ENCODE measurements at regions not wholly inside any gene's neighbourhood (a gene's known extent, or its start where the extent isn't known, plus 50 kb on each side); places are given as distances from the start of the nearest gene placed in this dataset.
"Not testable (repeated sequence)": the region's sequence is repeated elsewhere in the genome, so short reads cannot be mapped to it uniquely, and the experiment has no call there.

DNA sequence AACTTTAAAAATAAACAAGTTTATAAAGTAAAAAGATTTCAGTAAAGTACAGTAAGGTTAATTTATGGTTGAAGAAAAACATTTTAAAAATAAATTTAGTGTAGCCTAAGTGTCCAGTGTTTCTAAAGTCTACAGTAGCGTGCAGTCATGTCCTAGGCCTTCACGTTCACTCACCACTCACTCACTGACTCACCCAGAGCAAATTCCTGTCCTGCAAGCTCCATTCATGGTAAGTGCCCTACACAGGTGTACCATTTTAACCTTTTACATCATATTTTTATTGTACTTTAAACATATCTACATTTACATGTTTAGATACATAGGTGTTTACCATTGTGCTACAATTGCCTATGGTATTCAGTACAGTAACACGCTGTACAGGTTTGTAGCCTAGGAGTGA is 81.4 kb downstream of the PRL start:
- H3K4me1 Mint-ChIP-seq; H3K4me3 Mint-ChIP-seq; H3K27ac Mint-ChIP-seq; H3K36me3 Mint-ChIP-seq; H3K9me3 Mint-ChIP-seq; DNase-seq; H3K27me3 Mint-ChIP-seq (ENCODE audit: low read depth in 3 of 3): not testable (repeated sequence)

DNA sequence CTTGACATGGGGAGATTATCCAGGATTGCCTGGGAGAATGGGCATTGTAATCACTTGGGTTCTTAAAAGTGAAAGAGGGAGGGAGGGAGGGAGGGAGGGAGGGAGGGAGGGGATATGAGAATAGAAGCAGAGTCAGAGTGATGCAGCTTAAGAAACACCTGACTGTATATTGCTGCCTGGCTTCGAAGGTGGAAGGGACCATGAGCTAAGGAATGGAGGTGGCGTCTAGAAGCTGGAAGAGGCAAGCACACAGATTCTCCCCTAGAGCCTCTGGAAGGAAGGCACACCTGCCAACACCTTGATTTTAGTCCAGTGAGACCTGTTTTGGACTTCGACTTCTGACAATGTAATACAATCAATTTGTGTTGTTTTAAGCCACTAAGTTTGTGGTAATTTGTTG is 78.4 kb downstream of the PRL start:
- DNase-seq = no peak

DNA sequence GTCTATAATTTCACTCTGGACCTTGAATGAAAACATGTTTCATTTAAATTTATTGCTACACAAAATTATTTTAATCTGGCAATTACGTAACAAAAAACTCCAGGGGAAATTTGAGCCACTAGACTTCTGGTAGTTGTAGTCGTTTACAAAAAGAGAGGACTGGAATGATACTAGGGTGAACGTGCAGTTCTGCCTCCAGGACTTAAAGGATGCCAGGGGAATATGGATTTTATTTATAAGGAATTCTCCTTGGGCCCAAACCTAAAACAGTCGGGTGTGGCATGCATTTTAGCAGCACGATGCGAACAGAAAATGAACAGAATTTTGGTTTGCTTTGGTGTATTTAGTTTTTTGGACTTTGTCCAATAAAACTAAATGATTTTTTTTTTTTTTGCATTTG is 76.9 kb downstream of the PRL start:
- no peak for DNase-seq
- peaks cover 0 to 8% (median 0%) of the 10 kb centered on the region in 6 donors for H3K9me3 Mint-ChIP-seq
- no peak overlapping the region for H3K4me3 Mint-ChIP-seq
- no peaks in the 10 kb centered on the region for H3K4me1 Mint-ChIP-seq
- no peak overlapping the region for H3K27ac Mint-ChIP-seq
- H3K27me3 Mint-ChIP-seq (ENCODE audit: low read depth in 3 of 3) = no peaks in the 10 kb centered on the region
- no peaks in the 10 kb centered on the region for H3K36me3 Mint-ChIP-seq

More for the DNA sequence above, 78.4 kb downstream of the PRL start:
- no peaks in the 10 kb centered on the region for H3K4me1 Mint-ChIP-seq
- H3K4me3 Mint-ChIP-seq = no peak overlapping the region
- H3K9me3 Mint-ChIP-seq = peaks cover 0 to 8% (median 0%) of the 10 kb centered on the region in 6 donors
- H3K36me3 Mint-ChIP-seq = no peaks in the 10 kb centered on the region
- no peak overlapping the region for H3K27ac Mint-ChIP-seq
- no peaks in the 10 kb centered on the region for H3K27me3 Mint-ChIP-seq (ENCODE audit: low read depth in 3 of 3)

DNA sequence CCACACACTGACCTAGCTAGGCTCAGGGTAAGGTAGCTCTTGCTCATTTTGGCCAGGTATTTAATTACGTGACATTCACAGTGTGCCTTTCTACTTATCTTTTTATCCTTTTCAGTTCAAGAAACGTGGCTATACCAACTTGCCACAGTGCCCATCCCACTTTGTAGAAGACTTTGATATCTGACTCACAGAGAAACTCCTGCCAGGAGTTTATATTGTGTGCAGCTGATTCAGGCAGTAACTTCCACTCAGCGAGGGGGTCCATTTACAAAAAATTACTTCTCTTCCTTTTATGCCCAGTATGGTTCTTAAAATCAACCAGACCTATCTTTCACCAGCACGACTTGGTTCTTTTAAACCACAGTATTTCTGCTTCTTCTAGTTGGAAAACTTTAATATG is 75.6 kb downstream of the PRL start:
- no peak overlapping the region for H3K27ac Mint-ChIP-seq
- no peak for DNase-seq
- H3K36me3 Mint-ChIP-seq = no peaks in the 10 kb centered on the region
- H3K9me3 Mint-ChIP-seq = peaks cover 0 to 8% (median 0%) of the 10 kb centered on the region in 6 donors
- no peak overlapping the region for H3K4me3 Mint-ChIP-seq
- H3K27me3 Mint-ChIP-seq (ENCODE audit: low read depth in 3 of 3) = no peaks in the 10 kb centered on the region
- H3K4me1 Mint-ChIP-seq = no peaks in the 10 kb centered on the region

DNA sequence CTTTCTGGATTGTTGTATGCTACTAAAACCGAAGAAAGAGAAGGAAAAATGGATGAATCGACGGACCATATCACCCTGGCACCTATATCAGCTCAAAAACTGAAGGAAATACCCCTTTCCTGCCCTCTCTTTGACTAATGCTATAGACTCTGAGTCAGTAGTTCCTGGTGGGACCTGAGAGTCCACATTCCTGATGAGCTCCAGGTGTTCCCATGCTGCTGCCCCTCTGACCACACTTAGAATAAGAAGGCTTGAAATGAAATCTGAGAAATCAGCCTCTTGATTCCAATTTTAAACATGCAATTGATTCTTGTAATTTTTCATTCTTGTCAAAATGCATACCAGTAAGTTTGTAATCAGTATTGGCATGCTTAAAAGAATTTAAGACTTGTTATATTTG is 75.2 kb downstream of the PRL start:
- H3K4me1 Mint-ChIP-seq = no peaks in the 10 kb centered on the region
- no peak overlapping the region for H3K27ac Mint-ChIP-seq
- no peak overlapping the region for H3K4me3 Mint-ChIP-seq
- no peaks in the 10 kb centered on the region for H3K27me3 Mint-ChIP-seq (ENCODE audit: low read depth in 3 of 3)
- no peak for DNase-seq
- peaks cover 0 to 8% (median 0%) of the 10 kb centered on the region in 6 donors for H3K9me3 Mint-ChIP-seq
- no peaks in the 10 kb centered on the region for H3K36me3 Mint-ChIP-seq

DNA sequence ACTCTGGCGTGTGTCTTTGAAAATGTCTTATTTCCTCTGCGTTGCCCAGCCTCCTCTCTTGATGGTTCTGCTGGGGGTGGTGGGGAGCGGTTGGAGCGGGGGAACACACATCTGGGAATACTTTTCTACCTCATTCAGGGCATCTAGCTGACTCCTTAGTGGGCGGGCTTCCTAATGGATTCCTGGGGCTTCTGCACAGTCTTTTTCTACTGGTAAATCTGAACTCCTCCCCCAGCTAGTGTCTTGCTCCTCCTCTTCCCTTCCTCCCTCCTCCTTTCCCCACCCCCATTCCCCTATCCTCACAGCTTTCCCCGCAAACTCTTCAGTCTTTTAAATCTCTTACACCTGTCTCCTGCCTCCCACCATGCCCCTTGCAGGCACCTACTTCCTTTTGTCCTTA is 74.4 kb downstream of the PRL start:
- no peak overlapping the region for H3K4me3 Mint-ChIP-seq
- no peaks in the 10 kb centered on the region for H3K36me3 Mint-ChIP-seq
- no peak for DNase-seq
- peaks cover 0 to 8% (median 0%) of the 10 kb centered on the region in 6 donors for H3K9me3 Mint-ChIP-seq
- H3K27me3 Mint-ChIP-seq (ENCODE audit: low read depth in 3 of 3) = no peaks in the 10 kb centered on the region
- H3K4me1 Mint-ChIP-seq = no peaks in the 10 kb centered on the region
- H3K27ac Mint-ChIP-seq = no peak overlapping the region

DNA sequence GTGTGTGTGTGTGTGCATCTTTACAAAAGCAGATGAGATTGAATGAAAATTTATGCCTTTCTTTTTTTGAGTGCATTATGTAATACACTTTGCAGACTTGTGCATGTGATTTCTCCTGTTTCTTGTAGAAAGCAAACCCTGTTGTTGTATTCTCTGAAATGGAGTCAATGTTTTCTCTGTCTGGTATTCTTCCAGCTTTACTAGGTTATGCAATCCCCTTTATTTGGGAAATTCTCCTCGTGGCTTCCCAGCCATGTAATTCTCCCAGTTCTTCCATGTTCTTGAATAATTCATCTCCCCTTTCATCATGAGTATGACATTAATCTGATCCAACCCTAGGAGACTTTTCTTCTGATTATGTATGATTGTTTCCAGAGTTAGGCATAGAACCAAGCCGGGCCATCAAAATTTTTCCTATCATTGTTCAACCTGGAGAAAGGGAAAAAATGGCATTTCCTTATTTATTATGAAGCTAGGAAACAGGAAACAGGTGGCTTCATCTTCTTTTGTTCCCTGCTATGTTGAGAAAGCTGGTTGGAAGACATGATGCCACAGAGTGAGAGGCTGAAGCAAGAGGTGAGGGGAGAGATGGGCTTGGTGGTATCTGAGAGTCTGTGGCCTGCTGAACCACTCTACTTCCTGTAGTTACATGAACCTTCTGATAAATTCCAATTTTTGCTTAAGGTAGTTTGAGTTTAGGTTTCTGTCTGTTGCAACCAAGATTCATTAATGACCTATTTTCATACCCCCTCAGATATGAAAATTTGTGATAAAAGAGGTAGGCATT is 68.8 kb downstream of the PRL start:
- Mint-ChIP-seq H3K4me3 (no peak overlapping the region), H3K36me3 (no peaks in the 10 kb centered on the region), H3K4me1 (no peaks in the 10 kb centered on the region), H3K27me3 (ENCODE audit: low read depth in 3 of 3) (peaks cover 0 to 2% (median 2%) of the 10 kb centered on the region in 3 donors), H3K27ac (no peak overlapping the region), H3K9me3 (peaks cover 0 to 7% (median 0%) of the 10 kb centered on the region in 6 donors)
- DNase-seq = no peak

DNA sequence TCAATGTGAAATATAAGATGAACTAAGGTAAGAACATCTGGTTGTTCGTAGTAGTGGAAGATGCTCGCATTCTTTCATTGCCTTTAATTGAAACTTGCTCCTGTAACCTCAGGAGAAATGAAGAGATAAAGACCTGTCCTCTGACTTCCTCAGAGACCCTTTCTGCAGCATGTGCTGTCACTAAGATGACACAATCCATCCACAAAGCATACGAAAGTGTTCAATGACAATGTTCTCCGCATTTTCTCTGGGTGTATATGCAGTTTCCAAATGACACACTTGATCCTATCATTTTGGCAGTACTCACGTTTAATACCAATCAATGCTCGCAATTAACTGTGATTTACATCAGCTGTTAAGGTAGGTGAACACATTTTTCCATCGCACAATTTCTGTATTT is 65.8 kb downstream of the PRL start:
- Mint-ChIP-seq H3K27ac (no peak overlapping the region), H3K36me3 (no peaks in the 10 kb centered on the region), H3K27me3 (ENCODE audit: low read depth in 3 of 3) (peaks cover 0 to 2% (median 2%) of the 10 kb centered on the region in 3 donors), H3K4me1 (no peaks in the 10 kb centered on the region), H3K4me3 (no peak overlapping the region), H3K9me3 (peaks cover 0 to 17% (median 3%) of the 10 kb centered on the region in 6 donors)
- DNase-seq = no peak

DNA sequence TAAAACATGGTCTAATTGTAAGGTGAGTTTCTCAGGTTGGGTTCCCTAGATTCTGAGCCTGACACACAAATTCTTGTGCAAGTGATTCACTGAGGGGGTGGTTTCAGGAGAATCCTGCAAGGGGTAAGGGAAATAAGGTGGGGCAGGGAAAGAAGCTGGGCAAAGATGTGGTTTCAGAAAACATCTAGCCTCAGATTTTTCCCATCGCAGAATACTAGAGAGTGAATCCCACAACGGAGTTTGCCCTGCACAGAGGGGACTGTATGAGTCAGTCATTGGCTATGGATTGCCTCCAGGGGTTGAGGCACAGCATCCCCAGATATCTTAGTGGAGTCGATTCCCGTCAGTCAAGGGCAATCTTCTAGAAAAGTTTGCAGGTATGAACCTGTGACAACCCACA is 65.2 kb downstream of the PRL start:
- no peak overlapping the region for H3K27ac Mint-ChIP-seq
- H3K4me3 Mint-ChIP-seq = no peak overlapping the region
- H3K36me3 Mint-ChIP-seq = no peaks in the 10 kb centered on the region
- DNase-seq = no peak
- peaks cover 0 to 18% (median 3%) of the 10 kb centered on the region in 6 donors for H3K9me3 Mint-ChIP-seq
- peaks cover 0 to 2% (median 2%) of the 10 kb centered on the region in 3 donors for H3K27me3 Mint-ChIP-seq (ENCODE audit: low read depth in 3 of 3)
- H3K4me1 Mint-ChIP-seq = no peaks in the 10 kb centered on the region

DNA sequence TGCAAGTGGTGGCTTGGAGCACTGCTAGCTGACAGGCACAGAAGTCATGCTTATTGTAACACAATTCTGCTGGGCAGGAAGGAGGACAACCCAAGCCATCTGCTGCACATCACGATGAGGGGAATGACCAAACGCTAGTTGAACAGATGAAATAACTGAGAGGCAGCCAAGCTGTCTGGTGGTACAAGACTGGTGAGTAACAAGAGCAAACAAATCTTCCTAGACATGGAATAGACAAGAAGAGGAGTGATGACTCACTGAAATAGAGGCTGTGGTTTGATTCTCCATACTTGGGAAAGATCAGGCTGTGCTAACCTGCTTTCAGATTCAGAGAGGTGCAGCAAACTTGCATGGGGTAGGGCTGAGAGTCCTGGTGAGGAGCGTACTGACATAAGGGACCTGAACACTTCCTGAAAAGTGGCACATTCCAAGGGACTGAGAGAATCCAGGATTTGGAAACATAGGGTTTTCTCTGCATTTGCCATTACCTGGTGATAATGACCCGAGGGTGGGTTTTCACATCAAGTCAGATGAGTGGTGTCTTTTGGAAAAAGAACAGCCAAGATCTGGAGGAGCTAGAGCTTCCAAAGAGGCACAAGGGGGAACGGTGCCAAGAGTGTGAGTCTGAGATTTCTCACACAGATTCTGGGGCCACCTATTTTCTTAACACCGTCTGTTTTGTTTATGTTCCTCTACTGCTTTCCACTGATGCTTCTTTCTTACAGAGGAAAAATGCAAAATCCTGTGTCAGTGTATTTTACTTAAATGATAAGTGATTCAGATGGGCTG is 60.0 kb downstream of the PRL start:
- Mint-ChIP-seq H3K4me3 (no peak overlapping the region), H3K36me3 (no peaks in the 10 kb centered on the region), H3K9me3 (peaks cover 0 to 20% (median 6%) of the 10 kb centered on the region in 6 donors), H3K27me3 (ENCODE audit: low read depth in 3 of 3) (peaks cover 0 to 2% (median 1%) of the 10 kb centered on the region in 3 donors), H3K27ac (no peak overlapping the region), H3K4me1 (no peaks in the 10 kb centered on the region)
- no peak for DNase-seq

Data from immature natural killer cell (primary cell).